HG02610 (cell line): ENCODE measurements at regions not wholly inside any gene's neighbourhood (a gene's known extent, or its start where the extent isn't known, plus 50 kb on each side); places are given as distances from the start of the nearest gene placed in this dataset.
"Not testable (repeated sequence)": the region's sequence is repeated elsewhere in the genome, so short reads cannot be mapped to it uniquely, and the experiment has no call there.

Experiments used
- ATAC-seq: cut with Tn5 transposase; IDR thresholded peaks from one replicate; pipeline ENCODE4 v1.9.1; 2021; ENCODE audit warnings: mild to moderate bottlenecking, moderate library complexity; ENCODE audit not compliant: unreplicated experiment

- ATAC-seq = no peak
These were observed 196.3 kb upstream of the CTNND2 start for GRCh38 chr5:12100542-12100941.

- ATAC-seq = no peak
These were observed 195.1 kb upstream of the CTNND2 start for GRCh38 chr5:12099296-12099695.

DNA sequence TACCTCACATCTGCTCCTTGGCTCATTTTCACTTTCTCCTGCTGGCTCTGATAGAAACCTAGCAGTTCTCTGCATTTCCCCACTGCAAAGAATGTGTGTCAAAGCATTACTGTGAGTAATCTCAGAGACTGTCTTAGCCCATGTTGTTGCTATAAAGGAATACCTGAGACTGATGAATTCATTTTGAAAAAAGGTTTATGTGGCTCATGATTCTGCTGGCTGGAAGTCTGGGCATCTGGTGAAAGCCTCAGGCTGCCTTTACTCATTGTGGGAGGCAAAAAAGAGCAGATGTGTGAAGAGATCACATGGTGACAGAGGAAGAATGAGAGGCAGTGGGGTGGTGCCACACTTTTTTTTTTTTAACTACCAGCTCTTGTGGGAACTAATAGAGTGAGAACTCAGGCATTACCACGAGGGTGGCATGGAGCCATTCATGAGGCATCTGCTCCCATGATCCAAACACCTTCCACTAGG lies 191.6 kb upstream of the CTNND2 start:
- peak; percentile 91 for ATAC-seq

DNA sequence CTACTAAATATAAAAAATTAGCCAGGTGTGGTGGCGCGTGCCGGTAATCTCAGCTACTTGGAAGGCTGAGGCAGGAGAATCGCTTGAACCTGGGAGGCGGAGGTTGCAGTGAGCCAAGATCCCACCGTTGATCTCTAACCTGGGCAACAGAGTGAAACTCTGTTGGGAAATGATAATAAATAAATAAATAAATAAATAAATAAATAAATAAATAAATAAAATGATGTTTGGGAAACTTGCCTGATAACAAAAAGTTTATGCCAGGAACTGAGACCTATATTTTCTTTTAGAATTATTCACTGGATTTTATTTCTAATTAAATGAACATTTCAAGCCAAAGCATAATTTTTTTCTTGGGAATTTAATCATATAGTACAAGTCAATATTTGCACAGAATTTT lies 189.3 kb upstream of the CTNND2 start:
- no peak for ATAC-seq

- ATAC-seq = no peak
These were observed 176.5 kb upstream of the CTNND2 start for GRCh38 chr5:12080761-12081160.

DNA sequence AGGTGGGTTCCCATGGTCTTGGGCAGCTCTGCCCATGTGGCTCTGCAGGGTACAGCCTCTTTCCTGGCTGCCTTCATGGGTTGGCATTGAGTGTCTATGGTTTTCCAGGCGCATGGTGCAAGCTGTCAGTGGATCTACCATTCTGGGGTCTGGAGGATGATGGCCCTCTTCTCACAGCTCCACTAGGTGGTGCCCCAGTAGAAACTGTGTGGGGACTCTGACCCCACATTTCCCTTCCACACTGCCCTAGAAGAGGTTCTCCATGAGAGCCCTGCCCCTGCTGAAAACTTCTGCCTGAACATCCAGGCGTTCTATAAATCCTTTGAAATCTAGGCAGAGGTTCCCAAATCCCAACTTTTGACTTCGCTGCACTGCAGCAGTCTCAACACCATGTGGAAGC lies 174.0 kb upstream of the CTNND2 start:
- not testable (repeated sequence) for ATAC-seq

GRCh38 chr5:12073426-12073825 lies 169.2 kb upstream of the CTNND2 start:
- ATAC-seq = no peak

DNA sequence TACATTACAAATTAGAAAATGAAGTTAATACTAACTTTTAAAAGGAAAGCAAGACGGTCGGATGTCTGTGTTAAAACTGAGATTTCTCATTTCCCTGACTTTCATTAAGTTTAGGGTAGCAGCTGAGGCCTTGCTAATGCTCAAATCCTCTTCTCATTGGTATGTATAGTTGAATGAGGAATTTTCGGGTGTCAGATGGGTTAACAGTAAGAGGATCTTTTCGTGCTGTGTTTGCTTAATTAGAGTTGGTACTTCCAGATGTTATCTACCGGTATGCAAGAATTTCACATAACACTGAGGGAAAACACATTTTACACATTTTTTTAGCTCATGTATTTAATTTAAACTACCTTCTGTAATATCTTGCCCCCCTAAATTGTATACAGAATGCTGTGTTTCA lies 168.2 kb upstream of the CTNND2 start:
- no peak for ATAC-seq

DNA sequence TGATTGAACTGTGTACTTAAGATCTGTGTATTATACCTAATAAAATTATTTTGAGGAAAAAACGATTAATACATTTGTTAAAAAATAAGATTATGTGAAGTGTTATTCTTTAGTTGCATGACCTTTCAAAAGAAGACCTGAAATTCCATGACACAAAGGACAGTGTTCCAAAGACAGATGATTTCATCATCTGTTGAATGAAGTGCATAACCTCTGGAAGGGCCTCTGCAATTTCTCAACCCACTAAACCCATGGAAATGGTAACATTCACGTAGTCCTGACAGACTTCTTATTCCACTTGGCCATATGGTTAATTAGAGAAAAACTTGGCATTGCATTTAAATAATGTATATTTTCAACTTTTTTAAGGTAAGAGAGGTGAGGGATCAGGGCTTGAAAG lies 167.2 kb upstream of the CTNND2 start:
- ATAC-seq = no peak

DNA sequence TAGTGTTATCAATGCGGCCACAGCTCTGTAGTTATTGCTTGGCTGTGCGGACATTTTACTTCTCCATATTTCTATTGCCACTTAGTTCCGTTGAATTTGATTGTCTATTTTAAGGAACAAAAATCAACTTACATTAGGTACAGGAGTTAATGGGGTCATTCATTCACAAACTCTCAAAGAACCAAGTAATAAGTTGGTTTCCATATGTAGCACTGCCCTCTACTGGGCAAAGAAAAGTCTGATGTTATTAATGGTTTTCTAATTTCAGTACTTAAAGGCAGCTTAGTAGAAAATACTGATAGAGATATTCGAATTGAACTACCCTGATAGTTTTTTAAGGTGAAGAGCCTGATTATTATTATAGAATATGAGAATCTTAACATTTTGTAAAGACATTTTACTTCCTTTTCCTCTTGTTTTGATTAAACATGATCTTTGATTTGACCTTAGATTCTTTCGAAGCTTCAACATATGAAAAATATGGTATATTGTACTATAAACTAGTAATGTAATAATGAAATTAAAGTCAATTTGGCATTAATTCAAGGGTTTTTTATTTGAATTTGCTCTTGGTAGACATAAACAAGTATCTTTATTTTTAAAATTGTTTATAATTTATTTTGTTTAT lies 119.5 kb upstream of the CTNND2 start:
- ATAC-seq = peak; percentile 68

GRCh38 chr5:12022444-12022843 lies 118.2 kb upstream of the CTNND2 start:
- ATAC-seq = no peak

GRCh38 chr5:12019306-12019705 lies 115.1 kb upstream of the CTNND2 start:
- ATAC-seq = no peak

DNA sequence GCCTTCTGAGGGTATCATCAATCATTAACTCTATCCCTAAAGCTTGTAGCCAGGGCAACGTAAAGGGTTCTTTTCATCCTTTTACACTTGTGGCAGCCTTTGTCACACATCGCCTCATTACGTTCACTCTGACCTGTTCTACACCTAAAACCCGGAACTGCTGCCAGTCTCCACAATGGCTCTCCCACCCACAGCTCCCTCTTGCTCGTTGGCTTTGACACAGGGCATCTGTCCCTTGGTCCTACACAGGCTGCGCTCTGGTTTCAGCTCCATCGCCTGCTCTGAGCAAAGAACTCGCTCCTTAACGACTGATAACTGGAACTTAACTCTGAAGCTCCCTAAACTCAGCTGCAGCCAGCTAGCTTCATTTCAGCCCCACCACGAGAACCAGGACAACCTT lies 112.8 kb upstream of the CTNND2 start:
- ATAC-seq = no peak

DNA sequence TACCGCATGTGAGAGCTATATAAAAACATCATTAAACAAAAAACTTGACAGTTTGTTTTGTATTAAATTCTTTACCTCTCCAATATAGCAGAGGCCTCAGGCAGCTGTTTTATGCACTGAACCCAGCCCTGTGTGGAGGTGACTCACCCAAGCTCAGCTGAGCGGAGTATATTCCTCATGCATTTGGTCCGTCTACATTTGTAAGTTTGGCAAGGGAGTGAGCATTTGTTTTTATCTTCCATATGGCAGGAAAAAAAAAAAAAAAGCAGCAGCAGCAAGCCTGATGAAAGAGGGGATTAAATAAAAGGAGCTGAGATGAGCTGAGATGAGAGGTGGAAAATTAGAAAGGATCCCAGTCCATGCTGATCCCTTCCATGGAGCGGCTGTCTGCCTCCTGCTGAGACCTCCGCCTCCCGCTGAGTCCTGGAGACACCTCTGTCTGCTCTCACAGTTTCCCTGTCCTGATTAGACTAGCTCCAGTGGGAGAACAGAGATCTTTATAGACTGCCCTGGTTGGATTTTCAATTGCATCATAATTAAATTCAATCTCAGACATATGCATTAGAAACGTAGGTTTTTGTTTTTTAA lies 112.0 kb upstream of the CTNND2 start:
- ATAC-seq = no peak

DNA sequence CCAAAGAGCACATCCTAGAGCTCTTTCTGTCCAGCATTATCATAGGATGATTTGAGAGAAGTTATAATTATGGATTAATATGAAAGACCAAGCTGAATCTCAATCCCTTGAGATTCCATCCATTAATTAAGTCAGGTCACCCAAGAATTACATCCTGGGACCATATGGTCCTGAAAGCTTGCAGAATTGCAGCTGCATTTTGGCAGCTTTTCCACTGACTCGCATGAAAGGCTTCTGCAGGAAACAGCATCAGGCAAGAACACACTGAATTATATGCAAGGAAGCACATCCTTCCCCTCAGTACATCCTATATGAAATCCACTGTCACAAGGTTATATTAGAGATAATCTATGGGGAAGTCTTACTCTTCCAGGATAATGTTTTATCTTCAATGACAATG lies 109.1 kb upstream of the CTNND2 start:
- ATAC-seq = no peak

DNA sequence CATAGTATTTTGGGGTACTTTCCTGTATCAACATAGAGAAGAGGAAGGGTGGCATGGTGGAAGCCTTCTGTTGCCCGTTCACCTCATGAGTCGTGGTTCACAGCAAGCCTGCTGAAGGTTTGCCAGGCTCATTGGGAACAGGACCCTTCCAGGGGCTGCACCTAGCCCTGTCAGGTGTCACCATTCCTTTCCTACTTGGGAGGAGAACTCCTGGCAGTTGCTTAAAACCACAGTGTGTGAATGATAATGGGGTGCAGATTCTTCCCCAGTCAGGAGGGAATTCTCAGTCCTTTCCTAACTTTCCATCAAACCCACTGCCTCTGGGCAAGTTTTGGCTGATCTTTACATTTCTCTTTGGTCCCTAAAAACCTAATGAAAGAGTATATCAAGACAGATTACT lies 99.4 kb upstream of the CTNND2 start:
- no peak for ATAC-seq

DNA sequence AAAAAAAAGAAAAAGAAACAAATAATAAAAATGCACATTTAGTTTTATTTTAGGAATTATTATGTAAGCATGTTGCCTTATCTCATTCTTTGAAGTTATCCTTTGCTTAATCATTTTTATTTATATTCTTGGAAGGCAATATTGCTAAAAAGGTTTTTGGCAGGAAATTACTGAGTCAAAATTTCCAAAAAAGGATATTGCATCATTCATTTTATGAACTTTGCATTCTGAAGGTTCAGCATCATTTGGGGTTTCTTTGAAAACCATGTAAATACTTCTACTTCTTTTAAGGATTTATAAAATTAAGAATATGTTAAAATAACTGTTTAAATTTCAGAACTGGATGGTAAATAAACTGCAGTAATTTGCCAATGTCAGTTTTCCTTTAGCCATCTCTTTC lies 94.2 kb upstream of the CTNND2 start:
- ATAC-seq = no peak

DNA sequence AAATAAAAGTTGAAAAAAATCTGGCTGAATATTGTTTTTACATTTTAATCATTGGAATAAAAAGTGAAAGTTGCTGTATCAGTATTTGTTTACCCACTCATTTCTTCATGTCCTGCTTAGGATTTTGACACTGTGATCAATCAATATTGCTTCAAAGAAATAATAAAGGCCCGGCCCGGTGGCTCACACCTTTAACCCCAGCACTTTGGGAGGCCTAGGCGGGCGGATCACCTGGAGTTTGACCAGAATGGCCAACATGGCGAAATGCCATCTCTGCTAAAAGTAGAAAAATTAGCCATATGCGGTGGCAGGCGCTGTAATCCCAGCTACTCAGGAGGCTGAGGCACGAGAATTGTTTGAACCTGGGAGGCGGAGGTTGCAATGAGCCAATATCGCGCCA lies 93.7 kb upstream of the CTNND2 start:
- ATAC-seq = no peak

- ATAC-seq = no peak
These were observed 88.3 kb upstream of the CTNND2 start for GRCh38 chr5:11992518-11992917.

DNA sequence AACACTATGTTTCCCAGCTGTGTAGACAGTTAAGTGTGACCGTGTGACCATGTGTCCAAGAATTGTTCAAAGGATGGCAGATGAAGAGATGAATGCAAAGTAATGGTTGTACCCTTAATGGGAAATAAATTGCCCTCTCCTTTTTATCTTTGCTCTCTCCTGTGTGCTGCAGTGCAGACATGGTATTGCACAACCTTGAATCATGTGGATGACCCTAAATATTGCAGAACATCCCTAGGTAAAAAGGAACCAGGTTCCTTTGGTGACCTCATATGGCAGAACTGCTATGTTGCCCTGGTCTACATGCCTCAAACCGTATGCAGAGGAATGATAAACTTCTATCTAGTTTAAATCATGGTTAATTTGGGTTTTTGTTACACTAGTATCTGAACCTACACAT lies 81.7 kb upstream of the CTNND2 start:
- ATAC-seq = no peak

DNA sequence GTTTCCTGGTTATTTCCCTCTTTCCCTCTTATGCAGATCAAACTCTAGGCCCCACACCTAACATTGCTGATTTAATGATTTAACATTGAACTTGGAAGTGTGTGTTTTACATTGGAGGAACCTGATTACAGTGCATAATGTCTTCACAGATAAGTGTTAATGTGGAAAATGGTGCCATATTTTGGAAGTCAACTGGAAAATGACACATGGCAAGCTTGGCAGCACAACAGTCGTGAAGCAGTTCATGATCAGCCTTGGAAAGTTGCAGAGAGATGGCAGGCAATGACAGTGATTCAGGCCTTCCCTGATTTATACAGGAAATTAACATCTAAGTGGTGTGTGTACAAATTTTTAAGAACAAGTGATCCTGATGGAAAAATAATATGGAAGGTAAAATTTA lies 80.0 kb upstream of the CTNND2 start:
- no peak for ATAC-seq

DNA sequence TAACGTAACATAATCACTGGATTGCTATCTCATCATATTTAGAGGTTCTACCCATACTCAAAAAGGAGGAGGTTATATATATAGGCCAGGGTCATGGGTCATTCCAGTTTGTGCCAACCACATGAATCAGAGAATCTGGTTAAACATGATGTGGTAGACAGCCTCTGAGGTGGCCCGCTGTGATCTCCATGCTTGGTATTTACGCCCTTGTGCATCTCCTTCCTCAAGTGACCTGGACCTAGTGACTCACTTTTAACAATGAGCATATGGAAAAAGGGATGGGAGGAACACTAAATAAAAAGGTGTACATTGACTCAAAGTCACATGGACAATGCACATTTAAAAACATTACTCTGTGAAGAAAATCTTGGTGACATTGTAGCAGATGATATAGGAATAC lies 77.7 kb upstream of the CTNND2 start:
- no peak for ATAC-seq

DNA sequence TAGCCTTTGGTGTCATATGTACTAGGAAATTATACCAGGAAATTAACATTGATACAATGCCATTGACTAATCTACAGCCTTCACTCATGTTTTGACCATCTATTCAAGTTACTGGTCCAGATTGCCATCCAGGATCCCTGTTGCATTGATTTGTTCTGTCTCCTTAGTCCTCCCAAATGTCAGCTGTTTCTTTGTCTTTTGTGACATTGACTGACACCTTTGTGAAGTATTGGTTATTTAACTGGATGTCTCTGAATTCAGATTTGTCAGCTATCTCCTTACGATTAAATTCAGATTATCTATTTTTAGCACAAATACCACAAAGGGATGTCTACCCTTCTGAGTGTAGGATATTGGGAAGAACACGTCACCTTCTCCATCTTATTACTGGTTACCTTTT lies 73.7 kb upstream of the CTNND2 start:
- ATAC-seq = no peak
